ENCODE measurements at regions not wholly inside any gene's neighbourhood (a gene's known extent, or its start where the extent isn't known, plus 50 kb on each side); places are given as distances from the start of the nearest gene placed in this dataset.

DNA sequence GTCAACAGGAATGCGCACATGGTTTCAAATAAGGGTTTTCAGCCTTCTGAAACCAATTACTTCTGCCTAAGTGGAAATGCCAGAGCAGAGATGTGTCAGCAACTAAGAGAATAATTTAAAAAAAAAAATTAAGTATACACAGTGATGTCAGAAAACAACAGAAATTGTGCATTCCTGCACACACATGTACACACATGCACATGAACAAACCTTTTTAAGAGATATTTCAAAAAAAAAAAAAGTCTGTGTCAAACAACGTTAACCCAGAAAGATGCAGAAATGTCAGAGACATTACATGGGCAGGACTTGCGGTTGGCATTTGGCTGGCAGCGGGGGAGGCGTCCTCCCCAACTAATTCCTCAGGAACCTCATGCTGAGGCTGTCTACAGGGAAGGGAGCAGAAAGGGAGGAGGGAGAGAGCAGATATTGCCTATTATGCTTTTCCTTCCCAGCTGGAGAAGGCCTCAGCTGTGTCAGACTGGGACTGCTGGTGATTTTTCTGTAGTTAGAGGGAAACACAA, 536.9 kb upstream of the WWC1 start:
- Mint-ChIP-seq H3K36me3 (no peaks in the 10 kb centered on the region), H3K9me3 (peaks cover 5% of the 10 kb centered on the region), H3K27ac (no peak overlapping the region), H3K4me3 (no peak overlapping the region), H3K4me1 (no peaks in the 10 kb centered on the region)
- no peak for ATAC-seq
- DNase-seq (ENCODE audit: low spot score in 2 of 2), result no peak

- Mint-ChIP-seq H3K36me3 (no peaks in the 10 kb centered on the region), H3K9me3 (peaks cover 5% of the 10 kb centered on the region), H3K27ac (no peak overlapping the region), H3K4me3 (no peak overlapping the region), H3K4me1 (no peaks in the 10 kb centered on the region)
- DNase-seq (ENCODE audit: low spot score in 2 of 2) (no peak), ATAC-seq (no peak)
These were observed 536.0 kb upstream of the WWC1 start for GRCh38 chr5:167755420-167755819.

GRCh38 chr5:167759057-167759821, 532.2 kb upstream of the WWC1 start:
- ATAC-seq (no peak), DNase-seq (ENCODE audit: low spot score in 2 of 2) (no peak)

DNA sequence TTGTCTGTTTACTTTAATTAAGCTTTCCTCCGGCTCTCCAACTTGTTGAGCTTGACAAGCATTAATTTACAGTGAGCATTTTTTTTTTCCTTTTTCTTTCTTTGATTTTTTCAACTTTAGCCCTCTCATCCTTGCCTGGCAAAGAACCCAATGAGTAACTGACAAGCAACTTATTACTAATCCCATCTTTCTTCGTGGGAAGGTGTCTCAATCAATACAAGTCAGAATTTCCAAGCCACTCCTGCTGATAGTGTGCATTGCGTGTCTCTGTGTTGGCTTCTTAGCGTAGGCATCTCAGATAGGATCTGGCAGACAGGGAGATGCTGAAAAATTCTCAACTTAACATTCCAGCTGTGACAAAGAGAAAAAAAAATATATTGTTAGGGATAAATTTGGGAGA, 527.7 kb upstream of the WWC1 start:
- no peak for DNase-seq (ENCODE audit: low spot score in 2 of 2)
- Mint-ChIP-seq H3K4me1 (no peaks in the 10 kb centered on the region), H3K36me3 (no peaks in the 10 kb centered on the region), H3K27ac (no peak overlapping the region), H3K9me3 (peaks cover 10% of the 10 kb centered on the region), H3K4me3 (no peak overlapping the region)
- ATAC-seq, result no peak

More at GRCh38 chr5:167759057-167759821, 532.2 kb upstream of the WWC1 start:
- no peaks in the 10 kb centered on the region for H3K4me1 Mint-ChIP-seq
- H3K36me3 Mint-ChIP-seq, result no peaks in the 10 kb centered on the region
- peaks cover 8% of the 10 kb centered on the region for H3K9me3 Mint-ChIP-seq
- H3K27ac Mint-ChIP-seq, result no peak overlapping the region
- no peak overlapping the region for H3K4me3 Mint-ChIP-seq

DNA sequence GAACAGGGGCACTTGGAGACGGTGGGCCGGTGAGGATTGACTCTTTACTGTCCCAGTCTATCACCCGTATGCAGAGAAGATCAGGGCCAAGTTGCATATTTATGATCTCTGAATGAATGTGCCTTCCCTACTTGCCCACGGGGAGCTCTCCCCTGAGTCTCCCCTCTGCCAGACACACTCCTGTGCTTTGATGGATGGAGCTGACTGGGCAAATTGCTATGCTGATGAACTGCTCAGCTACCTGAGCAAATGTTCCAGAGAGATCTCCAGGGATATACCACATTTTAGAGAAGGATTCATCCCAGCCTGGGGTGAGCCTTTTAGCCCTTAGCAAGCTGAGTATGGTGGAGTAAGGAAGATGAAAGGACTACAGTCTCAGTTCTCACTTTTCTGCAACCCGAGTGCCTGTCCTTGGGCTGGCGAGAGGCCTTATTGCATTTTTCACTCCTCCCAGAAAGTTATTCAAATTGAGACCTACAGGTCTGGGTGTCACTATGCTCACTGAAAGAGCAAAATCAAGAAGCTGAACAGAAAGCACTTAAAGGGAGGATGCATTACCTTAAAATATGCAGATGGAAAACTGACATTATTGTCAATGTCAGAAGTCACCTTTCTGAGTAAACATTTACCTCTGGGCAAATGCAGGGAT, 526.7 kb upstream of the WWC1 start:
- peaks cover 10% of the 10 kb centered on the region for H3K9me3 Mint-ChIP-seq
- DNase-seq (ENCODE audit: low spot score in 2 of 2), result no peak
- no peak for ATAC-seq
- no peaks in the 10 kb centered on the region for H3K36me3 Mint-ChIP-seq
- H3K27ac Mint-ChIP-seq, result no peak overlapping the region
- H3K4me3 Mint-ChIP-seq, result no peak overlapping the region
- no peaks in the 10 kb centered on the region for H3K4me1 Mint-ChIP-seq

GRCh38 chr5:167765352-167765751, 526.1 kb upstream of the WWC1 start:
- DNase-seq (ENCODE audit: low spot score in 2 of 2) (no peak), ATAC-seq (no peak)
- Mint-ChIP-seq H3K9me3 (peaks cover 10% of the 10 kb centered on the region), H3K4me3 (no peak overlapping the region), H3K4me1 (no peaks in the 10 kb centered on the region), H3K27ac (no peak overlapping the region), H3K36me3 (no peaks in the 10 kb centered on the region)

DNA sequence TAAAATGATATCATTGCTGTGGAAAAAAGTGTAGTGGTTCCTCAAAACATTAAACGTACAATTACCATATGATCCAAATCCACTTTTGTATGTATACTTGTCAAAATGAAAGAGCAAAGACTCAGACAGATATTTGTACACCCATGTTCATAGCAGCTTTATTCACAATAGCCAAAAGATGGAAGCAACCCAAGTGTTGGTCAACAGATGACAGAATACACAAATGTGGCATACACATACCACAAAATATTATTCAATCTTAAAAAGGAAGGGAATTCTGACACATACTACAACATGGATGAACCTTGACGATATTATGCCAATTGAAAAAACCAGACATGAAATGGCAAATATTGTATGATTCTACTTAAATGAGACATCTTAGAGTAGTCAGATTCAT, 524.5 kb upstream of the WWC1 start:
- Mint-ChIP-seq H3K9me3 (peaks cover 10% of the 10 kb centered on the region), H3K36me3 (no peaks in the 10 kb centered on the region), H3K4me3 (no peak overlapping the region), H3K4me1 (no peaks in the 10 kb centered on the region), H3K27ac (no peak overlapping the region)
- ATAC-seq (no peak), DNase-seq (ENCODE audit: low spot score in 2 of 2) (no peak)

- Mint-ChIP-seq H3K36me3 (no peaks in the 10 kb centered on the region), H3K9me3 (peaks cover 8% of the 10 kb centered on the region), H3K27ac (no peak overlapping the region), H3K4me3 (no peak overlapping the region), H3K4me1 (no peaks in the 10 kb centered on the region)
- ATAC-seq, result no peak
- DNase-seq (ENCODE audit: low spot score in 2 of 2), result no peak
These were observed 523.6 kb upstream of the WWC1 start for GRCh38 chr5:167767795-167768194.

DNA sequence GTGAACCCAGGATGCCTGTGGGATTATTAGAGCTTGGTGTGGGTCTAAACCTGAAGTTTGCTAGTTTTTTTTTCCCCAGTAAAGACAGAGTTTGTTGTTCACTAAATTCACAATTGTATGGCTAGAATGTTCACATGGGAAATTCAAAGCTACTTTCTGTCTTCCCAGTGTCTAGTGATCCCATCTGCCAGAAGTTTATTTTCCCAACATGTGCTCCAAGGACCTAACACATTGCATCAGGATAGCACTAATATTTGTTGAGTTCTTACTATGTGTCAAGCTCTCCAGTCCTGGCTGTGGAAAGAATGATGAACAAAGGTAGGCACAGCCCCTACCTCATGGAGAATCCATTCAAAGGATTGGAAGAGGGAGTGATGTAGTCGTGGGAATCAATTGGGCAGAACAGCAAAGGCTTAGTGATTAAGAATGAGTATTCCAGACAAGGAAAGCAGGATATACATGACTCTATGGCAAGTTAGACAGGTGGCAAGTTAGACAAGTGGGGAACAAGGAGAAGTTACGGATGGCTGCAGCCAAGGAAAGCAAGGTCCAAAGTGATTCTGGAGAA, 521.5 kb upstream of the WWC1 start:
- H3K4me3 Mint-ChIP-seq, result no peak overlapping the region
- DNase-seq (ENCODE audit: low spot score in 2 of 2) (no peak), ATAC-seq (no peak)
- H3K27ac Mint-ChIP-seq, result no peak overlapping the region
- H3K36me3 Mint-ChIP-seq, result no peaks in the 10 kb centered on the region
- peaks cover 8% of the 10 kb centered on the region for H3K9me3 Mint-ChIP-seq
- no peaks in the 10 kb centered on the region for H3K4me1 Mint-ChIP-seq

GRCh38 chr5:167770461-167770860, 521.0 kb upstream of the WWC1 start:
- H3K4me3 Mint-ChIP-seq, result no peak overlapping the region
- no peak for ATAC-seq
- H3K27ac Mint-ChIP-seq, result no peak overlapping the region
- no peak for DNase-seq (ENCODE audit: low spot score in 2 of 2)
- H3K9me3 Mint-ChIP-seq, result peaks cover 8% of the 10 kb centered on the region
- no peaks in the 10 kb centered on the region for H3K36me3 Mint-ChIP-seq
- no peaks in the 10 kb centered on the region for H3K4me1 Mint-ChIP-seq

DNA sequence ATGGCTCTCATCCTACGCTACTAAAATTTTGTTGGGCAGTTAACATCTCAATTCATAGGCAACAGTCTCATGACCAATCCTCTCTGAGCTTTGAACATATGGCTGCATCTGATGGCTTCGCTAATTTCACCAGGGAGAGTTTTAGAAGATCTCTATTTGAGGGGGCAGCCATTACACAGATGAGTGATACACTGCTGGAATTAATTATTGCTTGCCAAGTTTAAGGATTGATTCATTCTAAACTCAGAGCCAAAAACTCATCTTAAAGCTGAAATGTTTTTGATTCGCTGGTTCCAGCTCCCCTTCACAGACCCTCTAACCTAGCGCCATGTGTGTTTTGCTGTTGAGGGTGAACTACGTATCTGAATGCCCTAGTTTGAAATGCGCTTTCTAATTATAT, 519.9 kb upstream of the WWC1 start:
- ATAC-seq, result no peak
- H3K4me3 Mint-ChIP-seq, result no peak overlapping the region
- DNase-seq (ENCODE audit: low spot score in 2 of 2), result no peak
- H3K9me3 Mint-ChIP-seq, result peaks cover 3% of the 10 kb centered on the region
- no peaks in the 10 kb centered on the region for H3K4me1 Mint-ChIP-seq
- H3K27ac Mint-ChIP-seq, result no peak overlapping the region
- no peaks in the 10 kb centered on the region for H3K36me3 Mint-ChIP-seq

- peaks cover 8% of the 10 kb centered on the region for H3K9me3 Mint-ChIP-seq
- no peaks in the 10 kb centered on the region for H3K36me3 Mint-ChIP-seq
- no peak overlapping the region for H3K27ac Mint-ChIP-seq
- ATAC-seq (no peak), DNase-seq (ENCODE audit: low spot score in 2 of 2) (no peak)
- no peak overlapping the region for H3K4me3 Mint-ChIP-seq
- H3K4me1 Mint-ChIP-seq, result no peaks in the 10 kb centered on the region
These were observed 517.7 kb upstream of the WWC1 start for GRCh38 chr5:167773668-167774301.

DNA sequence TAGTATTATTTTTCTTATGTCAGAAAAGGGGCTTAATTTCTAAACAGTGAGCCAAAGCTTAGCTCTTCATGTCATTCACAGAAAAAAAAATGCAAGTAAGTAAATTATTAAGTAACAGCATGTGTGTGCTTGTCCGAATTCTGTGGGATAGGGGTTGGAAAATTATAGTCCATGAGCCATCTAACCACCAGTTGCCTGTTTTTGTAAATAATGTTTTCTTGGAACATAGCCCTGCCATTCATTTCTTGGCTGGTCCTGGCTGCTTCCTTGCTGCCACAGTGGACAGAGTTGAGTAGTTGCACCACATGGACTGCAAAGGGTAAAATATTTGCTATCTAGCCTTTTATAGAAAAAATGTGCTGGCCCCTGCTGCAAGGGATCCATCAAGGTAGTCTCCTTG, 513.7 kb upstream of the WWC1 start:
- ATAC-seq (no peak), DNase-seq (ENCODE audit: low spot score in 2 of 2) (no peak)
- H3K4me1 Mint-ChIP-seq, result no peaks in the 10 kb centered on the region
- H3K36me3 Mint-ChIP-seq, result no peaks in the 10 kb centered on the region
- H3K4me3 Mint-ChIP-seq, result no peak overlapping the region
- peaks cover 7% of the 10 kb centered on the region for H3K9me3 Mint-ChIP-seq
- H3K27ac Mint-ChIP-seq, result no peak overlapping the region

DNA sequence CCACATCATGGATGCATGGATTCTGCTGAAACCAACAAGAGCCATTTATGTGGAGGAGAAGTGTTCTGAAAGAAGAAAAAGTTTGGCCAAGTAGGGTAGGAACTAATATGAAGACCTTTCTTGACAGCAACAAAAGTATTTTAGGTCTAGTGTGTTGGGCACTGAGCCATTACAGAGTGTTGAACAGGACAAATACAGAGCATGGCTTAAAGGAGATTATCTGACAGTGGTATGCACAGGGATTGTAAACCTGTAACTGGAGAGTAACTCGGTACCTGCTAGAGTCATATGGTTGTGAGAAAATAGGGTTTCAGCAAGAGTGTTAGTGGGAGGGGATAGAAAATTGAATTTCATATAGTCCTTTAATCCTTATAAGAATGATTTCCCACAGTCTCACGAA, 513.2 kb upstream of the WWC1 start:
- H3K27ac Mint-ChIP-seq, result no peak overlapping the region
- H3K4me3 Mint-ChIP-seq, result no peak overlapping the region
- H3K4me1 Mint-ChIP-seq, result no peaks in the 10 kb centered on the region
- peaks cover 7% of the 10 kb centered on the region for H3K9me3 Mint-ChIP-seq
- DNase-seq (ENCODE audit: low spot score in 2 of 2), result no peak
- no peaks in the 10 kb centered on the region for H3K36me3 Mint-ChIP-seq
- no peak for ATAC-seq

- Mint-ChIP-seq H3K4me1 (no peaks in the 10 kb centered on the region), H3K9me3 (peaks cover 7% of the 10 kb centered on the region), H3K36me3 (no peaks in the 10 kb centered on the region), H3K27ac (no peak overlapping the region), H3K4me3 (no peak overlapping the region)
- DNase-seq (ENCODE audit: low spot score in 2 of 2), result no peak
- ATAC-seq, result no peak
These were observed 511.8 kb upstream of the WWC1 start for GRCh38 chr5:167779644-167780043.
